H9 (cell line): ENCODE measurements at regions not wholly inside any gene's neighbourhood (a gene's known extent, or its start where the extent isn't known, plus 50 kb on each side); places are given as distances from the start of the nearest gene placed in this dataset.

ENCODE experiments used
- DNase-seq: peaks from one replicate; pipeline ENCODE4 v3.0.0-alpha.2; 2017
- H2AFZ ChIP-seq: one replicate; pipeline ENCODE4 v1.6.1; 2013; ENCODE audit warnings: mild to moderate bottlenecking, low read length, control low read depth, moderate library complexity
- H2AK5ac ChIP-seq: 2 replicates; pipeline ENCODE4 v1.6.1; 2013; ENCODE audit warnings: low read length, control low read depth, mixed read lengths; ENCODE audit not compliant: insufficient read length
- H2BK120ac ChIP-seq: one replicate; pipeline ENCODE4 v1.6.1; 2013; ENCODE audit warnings: low read depth, mild to moderate bottlenecking, low read length, control low read depth, inconsistent platforms; ENCODE audit not compliant: poor library complexity, severe bottlenecking
- H2BK12ac ChIP-seq: 2 replicates; pipeline ENCODE4 v1.6.1; 2013; ENCODE audit warnings: low read length, control low read depth, mixed read lengths, low read depth; ENCODE audit not compliant: insufficient read length
- H2BK15ac ChIP-seq: 2 replicates; pipeline ENCODE4 v1.6.1; 2013; ENCODE audit warnings: low read depth, low read length, control low read depth
- H2BK20ac ChIP-seq: one replicate; pipeline ENCODE4 v1.6.1; 2013; ENCODE audit warnings: low read depth, mild to moderate bottlenecking, low read length, control low read depth, inconsistent platforms; ENCODE audit not compliant: poor library complexity, severe bottlenecking
- H2BK5ac ChIP-seq: 2 replicates; pipeline ENCODE4 v1.6.1; 2013; ENCODE audit warnings: low read length, control low read depth, mixed read lengths; ENCODE audit not compliant: insufficient read length
- H3K14ac ChIP-seq: 2 replicates; pipeline ENCODE4 v1.6.1; 2013; ENCODE audit warnings: low read length, control low read depth; ENCODE audit not compliant: insufficient read depth
- H3K18ac ChIP-seq: 2 replicates; pipeline ENCODE4 v1.6.1; 2013; ENCODE audit warnings: low read depth, mild to moderate bottlenecking, mixed read lengths, low read length, control low read depth; ENCODE audit not compliant: insufficient read length
- H3K23ac ChIP-seq: 2 replicates; pipeline ENCODE4 v1.6.1; 2013; ENCODE audit warnings: low read length, control low read depth, mixed read lengths, low read depth; ENCODE audit not compliant: insufficient read length
- H3K23me2 ChIP-seq: 2 replicates; pipeline ENCODE4 v1.6.1; 2013; ENCODE audit warnings: low read depth, mild to moderate bottlenecking, mixed read lengths, low read length, control low read depth; ENCODE audit not compliant: insufficient read length, poor library complexity, severe bottlenecking
- H3K27ac ChIP-seq: 2 replicates; pipeline ENCODE4 v1.5.1; 2013; ENCODE audit warnings: low read length, control low read depth, mixed read lengths, low read depth; ENCODE audit not compliant: insufficient read length
- H3K27me3 ChIP-seq: 2 replicates; pipeline ENCODE4 v1.6.1; 2013; ENCODE audit warnings: low read length, control low read depth, inconsistent platforms; ENCODE audit not compliant: insufficient read depth
- H3K4ac ChIP-seq: 2 replicates; pipeline ENCODE4 v1.6.1; 2013; ENCODE audit warnings: low read depth, mild to moderate bottlenecking, control low read depth, inconsistent platforms, low read length, moderate library complexity
- H3K4me1 ChIP-seq: 2 replicates; pipeline ENCODE4 v1.6.1; 2013; ENCODE audit warnings: low read length, control low read depth, inconsistent platforms; ENCODE audit not compliant: insufficient read depth
- H3K4me2 ChIP-seq: 2 replicates; pipeline ENCODE4 v1.6.1; 2013; ENCODE audit warnings: low read length, control low read depth, mixed read lengths; ENCODE audit not compliant: insufficient read length, insufficient read depth
- H3K56ac ChIP-seq: 2 replicates; pipeline ENCODE4 v1.6.1; 2013; ENCODE audit warnings: low read depth, mild to moderate bottlenecking, mixed read lengths, low read length, control low read depth; ENCODE audit not compliant: insufficient read length
- H3K79me1 ChIP-seq: 2 replicates; pipeline ENCODE4 v1.6.1; 2013; ENCODE audit warnings: low read depth, mild to moderate bottlenecking, moderate library complexity, low read length, control low read depth, inconsistent platforms; ENCODE audit not compliant: insufficient read depth, poor library complexity, severe bottlenecking
- H3K79me2 ChIP-seq: 2 replicates; pipeline ENCODE4 v1.6.1; 2013; ENCODE audit warnings: low read length, control low read depth, inconsistent platforms; ENCODE audit not compliant: insufficient read depth
- H3K9ac ChIP-seq: 2 replicates; pipeline ENCODE4 v1.6.1; 2013; ENCODE audit warnings: low read length, control low read depth, mixed read lengths; ENCODE audit not compliant: insufficient read length; ENCODE audit errors: extremely low read depth
- H3K9me3 ChIP-seq: one replicate; pipeline ENCODE4 v1.6.1; 2013; ENCODE audit warnings: low read depth, low read length, inconsistent platforms; ENCODE audit not compliant: control insufficient read depth
- H3T11ph ChIP-seq: one replicate; pipeline ENCODE4 v1.6.1; 2013; ENCODE audit warnings: mild to moderate bottlenecking, low read length, control low read depth, inconsistent platforms
- H4K20me1 ChIP-seq: one replicate; pipeline ENCODE4 v1.6.1; 2013; ENCODE audit not compliant: control insufficient read depth, insufficient read length, insufficient read depth
- H4K5ac ChIP-seq: 2 replicates; pipeline ENCODE4 v1.6.1; 2013; ENCODE audit warnings: low read depth, mild to moderate bottlenecking, mixed read lengths, low read length, control low read depth; ENCODE audit not compliant: insufficient read length
- H4K8ac ChIP-seq: replicated peaks from 2 replicates; pipeline ENCODE4 v1.6.1; 2013; ENCODE audit warnings: low read length, control low read depth, mixed read lengths, low read depth; ENCODE audit not compliant: insufficient read length
- H4K91ac ChIP-seq: 2 replicates; pipeline ENCODE4 v1.6.1; 2013; ENCODE audit warnings: low read depth, mild to moderate bottlenecking, moderate library complexity, mixed read lengths, low read length, control low read depth; ENCODE audit not compliant: insufficient read length
- H3K27ac Mint-ChIP-seq, 3 experiments: 2 replicates in 2 of 3; 3 replicates in 1 of 3; pipeline ENCODE4 v1.8.0; 2020 to 2021; ENCODE audit warnings: mixed read lengths in 3 of 3, mild to moderate bottlenecking in 1 of 3, moderate library complexity in 1 of 3
- H3K27me3 Mint-ChIP-seq: 2 replicates; pipeline ENCODE4 v1.8.0; 2021; ENCODE audit warnings: low read depth, mild to moderate bottlenecking, moderate library complexity, mixed read lengths
- H3K36me3 Mint-ChIP-seq, 3 experiments: 2 replicates in 2 of 3; 3 replicates in 1 of 3; pipeline ENCODE4 v1.8.0; 2020 to 2021; ENCODE audit warnings: low read depth in 3 of 3, mixed read lengths in 3 of 3; ENCODE audit not compliant: insufficient read depth in 1 of 3
- H3K4me1 Mint-ChIP-seq, 2 experiments: 2 replicates each; pipeline ENCODE4 v1.8.0; 2020; ENCODE audit warnings: mixed read lengths in 2 of 2
- H3K4me3 Mint-ChIP-seq, 2 experiments: 2 replicates in 1 of 2; 3 replicates in 1 of 2; pipeline ENCODE4 v1.8.0; 2020 to 2021; ENCODE audit warnings: mild to moderate bottlenecking in 2 of 2, mixed read lengths in 2 of 2, moderate library complexity in 1 of 2
- H3K9me3 Mint-ChIP-seq, 2 experiments: 2 replicates in 1 of 2; 3 replicates in 1 of 2; pipeline ENCODE4 v1.8.0; 2020; ENCODE audit warnings: mild to moderate bottlenecking in 2 of 2, mixed read lengths in 2 of 2, moderate library complexity in 1 of 2
- WGBS: extraction: QIAGEN DNeasy Blood & Tissue Kit; methylation state at CpG from one replicate; pipeline ENCODE4 v1.1.7; 2013; ENCODE audit warnings: missing lambda C conversion rate, low lambda C conversion rate, mixed read lengths; ENCODE audit not compliant: insufficient read length; ENCODE audit errors: extremely low coverage; 5-methylcytosine and 5-hydroxymethylcytosine counted together
- TF ChIP-seq, protein P1 (sequence below): fragments of 200-600 bp; sonication (generic); conservative IDR thresholded peaks from 3 replicates; pipeline ENCODE4 v1.8.0; 2021; ENCODE audit warnings: antibody characterized with exemption, mild to moderate bottlenecking

DNA sequence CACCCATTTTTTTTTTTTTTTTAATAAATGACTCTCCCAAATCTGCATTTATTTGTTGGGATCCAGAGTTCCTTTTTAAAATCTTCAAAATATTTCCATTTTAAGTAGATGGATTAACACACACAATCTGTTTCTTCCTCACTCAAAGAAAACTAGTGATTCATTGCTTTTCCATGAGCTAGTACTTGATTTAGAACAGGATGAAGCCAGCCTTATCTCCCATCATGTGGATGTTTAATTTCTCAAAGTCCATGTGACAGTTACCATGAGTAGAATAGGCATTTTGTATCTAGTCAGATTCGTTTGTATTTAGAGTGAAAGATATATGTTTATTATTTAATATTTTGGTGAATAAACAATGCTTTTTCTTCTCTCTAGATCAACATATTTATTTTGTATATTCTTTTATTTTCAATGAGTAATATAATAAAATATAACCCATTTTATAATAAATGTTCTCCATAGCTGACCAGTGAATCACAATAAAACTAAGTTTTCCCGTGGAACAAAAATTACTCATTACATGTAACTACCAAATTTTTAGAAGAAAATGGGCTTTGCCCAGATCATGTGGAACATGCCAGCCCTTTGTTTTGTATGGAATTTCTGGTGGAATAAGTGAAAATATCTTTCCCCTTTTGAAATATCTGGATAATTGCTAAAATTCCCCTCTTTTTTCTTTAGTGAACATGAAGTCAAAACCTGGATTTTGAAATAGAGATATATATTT lies 54.9 kb upstream of the RPS23 start:
- Histone ChIP-seq H2BK5ac (no peak overlapping the region), H2BK20ac (no peak overlapping the region), H3K9ac (no peak overlapping the region), H2AK5ac (no peak overlapping the region), H3T11ph (no peak overlapping the region), H3K79me1 (no peaks in the 10 kb centered on the region), H3K79me2 (no peaks in the 10 kb centered on the region), H4K91ac (no peak overlapping the region), H4K8ac (no peak overlapping the region), H2BK15ac (no peak overlapping the region), H3K27me3 (no peaks in the 10 kb centered on the region), H3K23me2 (no peaks in the 10 kb centered on the region), H3K56ac (no peak overlapping the region), H4K5ac (no peak overlapping the region), H3K14ac (no peak overlapping the region), H3K18ac (no peak overlapping the region), H2AFZ (no peak overlapping the region), H3K4ac (no peak overlapping the region), H3K27ac (no peak overlapping the region), H3K4me2 (no peak overlapping the region), H2BK120ac (no peak overlapping the region), H3K4me1 (no peaks in the 10 kb centered on the region), H3K23ac (no peak overlapping the region), H2BK12ac (no peak overlapping the region), H3K9me3 (no peaks in the 10 kb centered on the region), H4K20me1 (no peaks in the 10 kb centered on the region)
- WGBS: no CpG with 5 or more reads among the region's 2 CpGs
- no peak overlapping the region for H3K27ac Mint-ChIP-seq
- no peaks in the 10 kb centered on the region; the same call in 1 of the 2 replicates for H3K27me3 Mint-ChIP-seq
- DNase-seq: no peak
- peaks cover 11 to 16% of the 10 kb centered on the region in 2 experiments; a peak in 3 of 4 replicates for H3K4me1 Mint-ChIP-seq
- peaks cover 15 to 16% of the 10 kb centered on the region in 2 experiments for H3K9me3 Mint-ChIP-seq
- no peak overlapping the region for H3K4me3 Mint-ChIP-seq
- H3K36me3 Mint-ChIP-seq: peaks cover 0 to 21% (median 12%) of the 10 kb centered on the region in 3 experiments; a peak in 5 of 7 replicates
- TF ChIP-seq, protein P1, sequence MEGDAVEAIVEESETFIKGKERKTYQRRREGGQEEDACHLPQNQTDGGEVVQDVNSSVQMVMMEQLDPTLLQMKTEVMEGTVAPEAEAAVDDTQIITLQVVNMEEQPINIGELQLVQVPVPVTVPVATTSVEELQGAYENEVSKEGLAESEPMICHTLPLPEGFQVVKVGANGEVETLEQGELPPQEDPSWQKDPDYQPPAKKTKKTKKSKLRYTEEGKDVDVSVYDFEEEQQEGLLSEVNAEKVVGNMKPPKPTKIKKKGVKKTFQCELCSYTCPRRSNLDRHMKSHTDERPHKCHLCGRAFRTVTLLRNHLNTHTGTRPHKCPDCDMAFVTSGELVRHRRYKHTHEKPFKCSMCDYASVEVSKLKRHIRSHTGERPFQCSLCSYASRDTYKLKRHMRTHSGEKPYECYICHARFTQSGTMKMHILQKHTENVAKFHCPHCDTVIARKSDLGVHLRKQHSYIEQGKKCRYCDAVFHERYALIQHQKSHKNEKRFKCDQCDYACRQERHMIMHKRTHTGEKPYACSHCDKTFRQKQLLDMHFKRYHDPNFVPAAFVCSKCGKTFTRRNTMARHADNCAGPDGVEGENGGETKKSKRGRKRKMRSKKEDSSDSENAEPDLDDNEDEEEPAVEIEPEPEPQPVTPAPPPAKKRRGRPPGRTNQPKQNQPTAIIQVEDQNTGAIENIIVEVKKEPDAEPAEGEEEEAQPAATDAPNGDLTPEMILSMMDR: no peak
